ENCODE measurements at regions not wholly inside any gene's neighbourhood (a gene's known extent, or its start where the extent isn't known, plus 50 kb on each side); places are given as distances from the start of the nearest gene placed in this dataset.
A peak's percentile ranks its signal among the peaks of the same experiment; 100 is the strongest.

GRCh38 chr2:215511454-215512346 lies 75.8 kb upstream of the FN1 start:
- H3K36me3 ChIP-seq, result no peaks in the 10 kb centered on the region
- no peaks in the 10 kb centered on the region for H3K9me3 ChIP-seq
- no peaks in the 10 kb centered on the region for H3K27me3 ChIP-seq
- H3K27ac ChIP-seq, result no peak overlapping the region
- TF ChIP-seq CTCF (IDR thresholded peaks at IDR 0.05), result no peak
- H3K4me3 ChIP-seq (ENCODE audit: low read depth in 1 of 2, low read length in 1 of 2), result no peak overlapping the region
- H3K4me1 ChIP-seq (ENCODE audit: control insufficient read depth in 1 of 2, insufficient read depth in 1 of 2, low read depth in 1 of 2, low read length in 1 of 2), result peaks cover 15% of the 10 kb centered on the region in 2 experiments

- Histone ChIP-seq H3K36me3 (no peaks in the 10 kb centered on the region), H3K9me3 (no peaks in the 10 kb centered on the region), H3K27ac (no peak overlapping the region), H3K27me3 (no peaks in the 10 kb centered on the region), H3K4me1 (ENCODE audit: control insufficient read depth in 1 of 2, insufficient read depth in 1 of 2, low read depth in 1 of 2, low read length in 1 of 2) (peaks cover 36 to 38% of the 10 kb centered on the region in 2 experiments), H3K4me3 (ENCODE audit: low read depth in 1 of 2, low read length in 1 of 2) (no peak overlapping the region)
- TF ChIP-seq CTCF (IDR thresholded peaks at IDR 0.05), result no peak
These were observed 72.0 kb upstream of the FN1 start for GRCh38 chr2:215507836-215508235.

- Histone ChIP-seq H3K9me3 (no peaks in the 10 kb centered on the region), H3K36me3 (no peaks in the 10 kb centered on the region), H3K27me3 (no peaks in the 10 kb centered on the region), H3K4me1 (ENCODE audit: control insufficient read depth in 1 of 2, insufficient read depth in 1 of 2, low read depth in 1 of 2, low read length in 1 of 2) (peaks cover 36 to 38% of the 10 kb centered on the region in 2 experiments), H3K27ac (no peak overlapping the region), H3K4me3 (ENCODE audit: low read depth in 1 of 2, low read length in 1 of 2) (no peak overlapping the region)
- TF ChIP-seq CTCF (IDR thresholded peaks at IDR 0.05), result no peak
These were observed 71.3 kb upstream of the FN1 start for GRCh38 chr2:215507136-215507535.

DNA sequence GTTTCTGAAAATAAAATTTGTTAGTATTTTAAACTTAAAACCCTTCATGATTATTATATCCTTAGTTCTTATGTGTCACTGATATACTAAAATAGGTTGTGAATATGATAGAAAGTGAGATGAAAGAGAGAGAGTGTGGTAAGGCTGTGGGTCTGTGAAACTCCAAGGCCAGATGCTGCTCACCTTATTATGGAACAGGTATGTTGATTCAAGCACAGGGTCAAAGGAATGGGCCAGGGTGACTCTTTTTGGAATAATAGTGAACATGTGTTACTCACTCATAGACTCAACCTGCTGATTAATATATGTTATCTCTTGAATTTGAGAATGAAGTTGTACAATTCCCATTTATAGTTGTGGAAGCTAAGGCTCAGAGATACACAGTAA lies 70.7 kb upstream of the FN1 start:
- no peaks in the 10 kb centered on the region for H3K27me3 ChIP-seq
- no peaks in the 10 kb centered on the region for H3K9me3 ChIP-seq
- H3K27ac ChIP-seq, result no peak overlapping the region
- H3K4me3 ChIP-seq (ENCODE audit: low read depth in 1 of 2, low read length in 1 of 2), result no peak overlapping the region
- H3K36me3 ChIP-seq, result no peaks in the 10 kb centered on the region
- peaks cover 36 to 38% of the 10 kb centered on the region in 2 experiments for H3K4me1 ChIP-seq (ENCODE audit: control insufficient read depth in 1 of 2, insufficient read depth in 1 of 2, low read depth in 1 of 2, low read length in 1 of 2)
- no peak for TF ChIP-seq CTCF (IDR thresholded peaks at IDR 0.05)

DNA sequence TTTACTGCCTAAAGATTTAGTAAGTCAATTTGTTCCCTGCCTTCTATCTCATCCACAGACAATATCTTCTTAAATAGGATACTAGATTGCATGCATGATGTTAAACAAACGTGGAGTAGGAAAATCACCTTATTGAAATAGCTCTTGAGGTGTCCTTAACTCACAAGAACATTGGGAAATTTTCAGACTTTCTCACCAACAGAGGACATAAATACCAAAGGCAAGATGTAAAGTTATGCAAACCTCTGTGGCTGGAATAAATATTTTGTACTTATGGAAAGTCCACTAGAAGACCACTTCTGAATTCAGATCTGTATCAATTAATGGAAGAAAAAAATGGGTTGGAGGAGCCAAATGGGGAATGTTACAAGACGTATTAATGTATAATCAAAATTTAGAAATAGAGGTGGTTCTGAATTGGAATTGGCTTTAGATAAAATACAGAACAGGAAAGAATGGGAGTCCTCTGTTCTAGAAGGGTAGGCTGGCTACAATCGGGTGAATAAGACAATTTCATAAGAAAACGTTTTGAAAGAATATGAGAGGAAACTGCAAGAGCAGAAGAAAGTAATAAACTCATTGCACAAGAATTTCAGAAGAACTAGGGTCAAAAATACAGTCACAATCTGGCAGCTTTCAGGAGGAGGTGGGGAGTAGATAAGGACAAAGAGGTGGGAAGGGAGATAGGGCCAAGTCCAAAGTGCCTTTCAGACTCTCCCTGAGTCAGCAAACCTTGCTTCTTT lies 69.3 kb upstream of the FN1 start:
- peaks cover 36 to 38% of the 10 kb centered on the region in 2 experiments for H3K4me1 ChIP-seq (ENCODE audit: control insufficient read depth in 1 of 2, insufficient read depth in 1 of 2, low read depth in 1 of 2, low read length in 1 of 2)
- H3K36me3 ChIP-seq, result no peaks in the 10 kb centered on the region
- H3K4me3 ChIP-seq (ENCODE audit: low read depth in 1 of 2, low read length in 1 of 2), result peak overlapping the region in 1 of 2 experiments; percentile 19
- no peak for TF ChIP-seq CTCF (IDR thresholded peaks at IDR 0.05)
- no peaks in the 10 kb centered on the region for H3K27me3 ChIP-seq
- H3K27ac ChIP-seq, result peak overlapping the region; percentile 10
- no peaks in the 10 kb centered on the region for H3K9me3 ChIP-seq
